ENCODE measurements at regions not wholly inside any gene's neighbourhood (a gene's known extent, or its start where the extent isn't known, plus 50 kb on each side); places are given as distances from the start of the nearest gene placed in this dataset.

- POLR2A ChIA-PET, result no interaction called here
- no peak for TF ChIP-seq CTCF (IDR thresholded peaks at IDR 0.05; ENCODE audit: control extremely low read depth, extremely low read depth, low read depth, missing control alignments)
- CTCF ChIA-PET, result no interaction called here
- no peak for DNase-seq (ENCODE audit: extremely low spot score)
These were observed 104.9 kb upstream of the C14orf180 start for GRCh38 chr14:104474495-104475213.

DNA sequence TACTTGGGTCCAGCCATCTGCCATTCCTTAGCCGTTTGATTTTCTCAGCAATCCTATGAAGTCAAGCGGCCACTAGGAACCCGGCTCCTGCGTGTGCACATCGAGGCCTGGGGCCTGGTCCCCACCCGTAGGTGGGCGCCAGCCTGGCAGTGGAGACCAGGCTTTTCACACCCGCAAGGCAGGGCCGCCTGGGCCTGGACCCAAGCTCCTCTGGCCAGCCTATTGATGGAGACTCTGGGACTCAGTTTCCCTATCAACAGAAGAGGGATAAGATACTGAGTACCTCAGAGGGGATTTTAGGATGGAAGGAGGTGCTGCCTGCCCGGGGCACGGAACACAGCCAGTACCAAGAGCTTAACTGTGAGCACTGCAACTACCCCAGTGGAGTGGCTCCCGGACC, 104.3 kb upstream of the C14orf180 start:
- ChIA-PET POLR2A (no interaction called here), CTCF (no interaction called here)
- TF ChIP-seq CTCF (IDR thresholded peaks at IDR 0.05; ENCODE audit: control extremely low read depth, extremely low read depth, low read depth, missing control alignments), result no peak

DNA sequence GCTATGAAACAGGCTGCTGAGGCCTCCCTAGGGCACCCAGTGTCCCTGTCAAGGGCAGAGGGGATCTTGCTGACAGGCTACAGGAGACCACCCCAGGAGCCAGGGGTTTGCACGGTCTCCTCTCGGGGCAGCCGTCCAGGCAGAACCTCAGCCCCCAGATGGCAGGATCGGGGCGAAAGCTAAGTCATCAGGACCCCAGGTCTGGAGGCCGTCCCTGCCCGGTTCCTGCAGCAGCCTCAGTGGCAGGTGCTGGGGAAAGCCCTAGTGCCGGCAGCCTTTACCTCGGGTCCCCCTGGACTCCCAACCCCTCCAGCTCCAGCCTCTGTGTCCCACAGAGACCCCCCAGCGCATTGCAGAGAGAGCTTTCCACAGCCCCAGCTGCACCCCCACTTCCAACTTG, 103.8 kb upstream of the C14orf180 start:
- no peak for TF ChIP-seq CTCF (IDR thresholded peaks at IDR 0.05; ENCODE audit: control extremely low read depth, extremely low read depth, low read depth, missing control alignments)
- POLR2A ChIA-PET, result no interaction called here
- CTCF ChIA-PET, result no interaction called here
- no peak for DNase-seq (ENCODE audit: extremely low spot score)

More for the DNA sequence above, 104.3 kb upstream of the C14orf180 start:
- no peak for DNase-seq (ENCODE audit: extremely low spot score)

GRCh38 chr14:104476437-104476836, 103.1 kb upstream of the C14orf180 start:
- no peak for TF ChIP-seq CTCF (IDR thresholded peaks at IDR 0.05; ENCODE audit: control extremely low read depth, extremely low read depth, low read depth, missing control alignments)
- no peak for DNase-seq (ENCODE audit: extremely low spot score)
- POLR2A ChIA-PET, result no interaction called here
- CTCF ChIA-PET, result no interaction called here

DNA sequence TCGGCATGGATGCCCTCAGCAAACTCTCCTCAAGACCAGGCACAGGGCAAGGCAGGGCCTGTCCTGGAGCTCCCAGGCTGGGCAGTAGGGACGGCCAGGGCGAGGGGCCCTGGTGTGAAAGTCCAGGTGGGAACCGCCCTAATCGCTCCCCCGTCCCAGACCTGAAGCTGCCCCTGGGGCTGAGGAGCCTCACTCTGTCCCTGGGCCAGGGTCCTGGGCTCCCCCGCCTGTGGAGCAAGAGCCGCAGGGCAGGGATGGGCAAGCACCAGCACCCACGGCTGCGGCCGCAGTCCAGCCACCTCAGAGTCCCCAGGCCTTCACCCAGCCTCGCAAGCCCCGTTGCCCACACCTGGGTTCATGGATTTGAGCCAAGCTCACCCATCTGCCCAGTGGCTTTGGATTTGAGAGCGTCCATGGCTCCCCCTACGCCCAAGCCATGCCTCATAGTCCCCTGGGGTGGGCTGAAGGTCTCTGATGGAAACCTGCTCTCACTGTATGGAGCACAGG, 102.4 kb upstream of the C14orf180 start:
- POLR2A ChIA-PET, result no interaction called here
- CTCF ChIA-PET, result no interaction called here
- no peak for TF ChIP-seq CTCF (IDR thresholded peaks at IDR 0.05; ENCODE audit: control extremely low read depth, extremely low read depth, low read depth, missing control alignments)
- DNase-seq (ENCODE audit: extremely low spot score), result no peak

DNA sequence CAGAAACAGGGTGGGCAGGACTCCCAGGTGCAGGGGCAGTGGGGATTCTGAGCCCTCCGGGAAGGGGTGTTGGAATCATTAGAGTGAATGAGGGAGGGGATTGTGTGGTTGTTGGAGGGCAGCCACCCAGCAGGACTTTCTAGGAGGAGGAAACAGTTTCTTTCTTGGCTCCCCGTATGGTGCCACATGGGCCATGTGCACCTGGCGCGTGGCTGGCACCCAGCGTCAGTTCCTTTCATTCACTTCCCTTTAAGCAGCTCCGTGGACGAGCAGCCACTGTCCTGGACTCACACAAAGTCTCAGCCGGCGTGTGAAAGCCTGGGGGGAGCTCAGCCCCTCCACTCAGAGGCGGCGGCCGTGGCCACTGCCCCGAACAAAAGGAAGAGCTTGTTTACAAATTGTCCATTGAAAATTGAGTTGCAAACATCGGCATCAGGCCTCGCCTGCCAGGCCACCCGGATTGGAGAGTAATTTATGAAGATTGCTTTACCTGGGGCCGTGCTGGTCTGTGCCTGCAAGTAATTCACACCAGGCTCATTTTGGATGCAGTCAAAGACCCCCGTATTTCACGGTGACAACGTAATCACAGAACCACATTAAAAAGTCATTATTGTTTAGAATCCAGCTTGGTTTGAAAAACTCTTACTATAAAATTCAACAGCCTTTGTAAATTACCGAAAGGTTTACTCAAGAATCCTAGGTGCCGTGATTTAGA, 101.7 kb upstream of the C14orf180 start:
- POLR2A ChIA-PET, result no interaction called here
- no peak for TF ChIP-seq CTCF (IDR thresholded peaks at IDR 0.05; ENCODE audit: control extremely low read depth, extremely low read depth, low read depth, missing control alignments)
- DNase-seq (ENCODE audit: extremely low spot score), result no peak
- CTCF ChIA-PET, result no interaction called here
